Mesenchymal stem cell (in vitro differentiated cells and primary cell): ENCODE measurements at regions not wholly inside any gene's neighbourhood (a gene's known extent, or its start where the extent isn't known, plus 50 kb on each side); places are given as distances from the start of the nearest gene placed in this dataset.

Experiments
- DNase-seq: peaks from one replicate; pipeline ENCODE4 v3.0.0-alpha.2; 2013
- H2AFZ ChIP-seq: one replicate; pipeline ENCODE4 v1.6.1; 2013; ENCODE audit warnings: low read depth, mild to moderate bottlenecking, control low read depth, inconsistent platforms, low read length, moderate library complexity
- H2AK5ac ChIP-seq: 2 replicates; pipeline ENCODE4 v1.6.1; 2013; ENCODE audit warnings: low read length, moderate library complexity, mild to moderate bottlenecking, inconsistent platforms; ENCODE audit not compliant: severe bottlenecking
- H2BK120ac ChIP-seq: one replicate; pipeline ENCODE4 v1.6.1; 2013; ENCODE audit warnings: low read depth, mild to moderate bottlenecking, inconsistent platforms, low read length, moderate library complexity
- H2BK12ac ChIP-seq, 2 experiments: one replicate each; pipeline ENCODE4 v1.6.1; 2013; ENCODE audit warnings: inconsistent platforms in 2 of 2, low read length in 2 of 2, mild to moderate bottlenecking in 2 of 2, moderate library complexity in 2 of 2, control low read depth in 1 of 2
- H2BK15ac ChIP-seq: one replicate; pipeline ENCODE4 v1.6.1; 2013; ENCODE audit warnings: mild to moderate bottlenecking, low read depth, inconsistent platforms; ENCODE audit not compliant: poor library complexity, severe bottlenecking
- H2BK5ac ChIP-seq: 2 replicates; pipeline ENCODE4 v1.6.1; 2013; ENCODE audit warnings: low read depth, mild to moderate bottlenecking, low read length, control low read depth, inconsistent platforms; ENCODE audit not compliant: poor library complexity, severe bottlenecking
- H3K14ac ChIP-seq, 2 experiments: one replicate each; pipeline ENCODE4 v1.6.1; 2013; ENCODE audit warnings: inconsistent platforms in 2 of 2, low read length in 2 of 2, control low read depth in 1 of 2, mild to moderate bottlenecking in 1 of 2, moderate library complexity in 1 of 2
- H3K18ac ChIP-seq, 2 experiments: one replicate each; pipeline ENCODE4 v1.6.1; 2013; ENCODE audit warnings: inconsistent platforms in 2 of 2, low read length in 2 of 2, control low read depth in 1 of 2, low read depth in 1 of 2, mild to moderate bottlenecking in 1 of 2
- H3K23ac ChIP-seq, 2 experiments: one replicate each; pipeline ENCODE4 v1.6.1; 2013; ENCODE audit warnings: inconsistent platforms in 2 of 2, low read length in 2 of 2, mild to moderate bottlenecking in 2 of 2, moderate library complexity in 2 of 2, control low read depth in 1 of 2
- H3K27ac ChIP-seq: 2 replicates; pipeline ENCODE4 v1.5.1; 2013; ENCODE audit warnings: mild to moderate bottlenecking, moderate library complexity, low read length, control low read depth, inconsistent platforms; ENCODE audit not compliant: poor library complexity, severe bottlenecking
- H3K27me3 ChIP-seq, 2 experiments: 2 replicates each; pipeline versions ENCODE4 v1.6.1 to v1.7.0; 2013; ENCODE audit warnings: low read length in 2 of 2, mild to moderate bottlenecking in 2 of 2, moderate library complexity in 2 of 2, control low read depth in 1 of 2, inconsistent platforms in 1 of 2; ENCODE audit not compliant: control insufficient read depth in 1 of 2, insufficient read depth in 1 of 2
- H3K36me3 ChIP-seq, 2 experiments: 2 replicates each; pipeline versions ENCODE4 v1.6.1 to v1.7.0; 2013; ENCODE audit warnings: low read length in 2 of 2, control low read depth in 1 of 2, inconsistent platforms in 1 of 2, low read depth in 1 of 2, mild to moderate bottlenecking in 1 of 2; ENCODE audit not compliant: insufficient read depth in 2 of 2, control insufficient read depth in 1 of 2
- H3K4ac ChIP-seq, 2 experiments: one replicate each; pipeline ENCODE4 v1.6.1; 2013; ENCODE audit warnings: inconsistent platforms in 2 of 2, low read length in 2 of 2, mild to moderate bottlenecking in 2 of 2, moderate library complexity in 2 of 2, control low read depth in 1 of 2, low read depth in 1 of 2
- H3K4me1 ChIP-seq: 2 replicates; pipeline ENCODE4 v1.6.1; 2013; ENCODE audit warnings: low read depth, low read length, control low read depth; ENCODE audit not compliant: control insufficient read depth, insufficient read depth
- H3K4me2 ChIP-seq: 2 replicates; pipeline ENCODE4 v1.6.1; 2013; ENCODE audit warnings: low read length, mild to moderate bottlenecking, inconsistent platforms; ENCODE audit not compliant: poor library complexity, severe bottlenecking
- H3K4me3 ChIP-seq, 2 experiments: 2 replicates each; pipeline versions ENCODE4 v1.5.1 to v1.7.0; 2013; ENCODE audit warnings: low read length in 2 of 2, mild to moderate bottlenecking in 2 of 2, control low read depth in 1 of 2, low read depth in 1 of 2; ENCODE audit not compliant: insufficient read depth in 1 of 2
- H3K79me1 ChIP-seq: replicated peaks from 2 replicates; pipeline ENCODE4 v1.6.1; 2013; ENCODE audit warnings: mild to moderate bottlenecking, control low read depth, low read length, inconsistent platforms; ENCODE audit not compliant: poor library complexity, severe bottlenecking
- H3K9ac ChIP-seq: 2 replicates; pipeline ENCODE4 v1.7.0; 2013; ENCODE audit warnings: mild to moderate bottlenecking, low read length, moderate library complexity
- H3K9me3 ChIP-seq: 2 replicates; pipeline ENCODE4 v1.7.0; 2013; ENCODE audit warnings: mild to moderate bottlenecking, low read length; ENCODE audit not compliant: control insufficient read depth
- H4K8ac ChIP-seq: one replicate; pipeline ENCODE4 v1.6.1; 2013; ENCODE audit warnings: inconsistent platforms, mild to moderate bottlenecking, low read length, moderate library complexity
- H4K91ac ChIP-seq: one replicate; pipeline ENCODE4 v1.6.1; 2013; ENCODE audit warnings: mild to moderate bottlenecking, low read length, inconsistent platforms
- WGBS: methylation state at CpG from one replicate; pipeline ENCODE4 v1.1.7; 2013; ENCODE audit warnings: mixed read lengths; 5-methylcytosine and 5-hydroxymethylcytosine counted together

GRCh38 chr5:124207118-124207517 lies 539.3 kb downstream of the ZNF608 start:
- Histone ChIP-seq H2BK120ac (no peak overlapping the region), H4K91ac (no peak overlapping the region), H3K79me1 (no peaks in the 10 kb centered on the region), H3K4me1 (no peaks in the 10 kb centered on the region), H2BK12ac (no peak overlapping the region), H2BK15ac (no peak overlapping the region), H3K9me3 (peaks cover 10% of the 10 kb centered on the region), H3K4ac (no peak overlapping the region), H3K36me3 (no peaks in the 10 kb centered on the region), H3K4me3 (no peak overlapping the region), H3K27me3 (no peaks in the 10 kb centered on the region), H3K27ac (no peak overlapping the region), H4K8ac (no peak overlapping the region), H2AK5ac (no peak overlapping the region), H3K14ac (no peak overlapping the region), H2BK5ac (no peak overlapping the region), H3K18ac (no peak overlapping the region), H3K23ac (no peak overlapping the region), H3K9ac (no peak overlapping the region), H2AFZ (no peak overlapping the region), H3K4me2 (no peak overlapping the region)
- WGBS: 25% methylated on average over 3 of the region's 3 CpGs
- DNase-seq: no peak

GRCh38 chr5:124206540-124206939 lies 539.9 kb downstream of the ZNF608 start:
- Histone ChIP-seq H3K14ac (no peak overlapping the region), H3K4ac (no peak overlapping the region)

GRCh38 chr5:124203303-124203702 lies 543.1 kb downstream of the ZNF608 start:
- no peak overlapping the region for H2BK15ac ChIP-seq
- H3K27me3 ChIP-seq: no peaks in the 10 kb centered on the region
- no peak overlapping the region for H4K91ac ChIP-seq
- H2AFZ ChIP-seq: no peak overlapping the region
- no peak for DNase-seq
- H2BK5ac ChIP-seq: no peak overlapping the region
- no peak overlapping the region for H3K27ac ChIP-seq
- H3K9ac ChIP-seq: no peak overlapping the region
- H3K4me1 ChIP-seq: no peaks in the 10 kb centered on the region
- H2BK120ac ChIP-seq: no peak overlapping the region
- H2AK5ac ChIP-seq: no peak overlapping the region
- peaks cover 5% of the 10 kb centered on the region for H3K9me3 ChIP-seq
- H3K4ac ChIP-seq: no peak overlapping the region
- no peak overlapping the region for H4K8ac ChIP-seq
- no peak overlapping the region for H3K4me3 ChIP-seq
- H3K36me3 ChIP-seq: no peaks in the 10 kb centered on the region
- no peak overlapping the region for H3K14ac ChIP-seq
- H3K79me1 ChIP-seq: no peaks in the 10 kb centered on the region
- 93% methylated on average over 4 of the region's 4 CpGs for WGBS
- no peak overlapping the region for H3K23ac ChIP-seq
- H2BK12ac ChIP-seq: no peak overlapping the region
- no peak overlapping the region for H3K4me2 ChIP-seq
- H3K18ac ChIP-seq: no peak overlapping the region

More at GRCh38 chr5:124206540-124206939, 539.9 kb downstream of the ZNF608 start:
- Histone ChIP-seq H4K8ac (no peak overlapping the region), H3K9ac (no peak overlapping the region), H3K9me3 (peaks cover 10% of the 10 kb centered on the region), H2AFZ (no peak overlapping the region), H2BK15ac (no peak overlapping the region), H3K36me3 (no peaks in the 10 kb centered on the region), H2BK120ac (no peak overlapping the region), H3K27ac (no peak overlapping the region), H2BK5ac (no peak overlapping the region), H2BK12ac (no peak overlapping the region), H3K18ac (no peak overlapping the region), H2AK5ac (no peak overlapping the region), H3K79me1 (no peaks in the 10 kb centered on the region), H3K23ac (no peak overlapping the region), H3K27me3 (no peaks in the 10 kb centered on the region), H3K4me3 (no peak overlapping the region), H4K91ac (no peak overlapping the region), H3K4me1 (no peaks in the 10 kb centered on the region), H3K4me2 (no peak overlapping the region)
- no peak for DNase-seq
- 48% methylated on average over 2 of the region's 2 CpGs for WGBS

- no peaks in the 10 kb centered on the region for H3K27me3 ChIP-seq
- no peak overlapping the region for H2AK5ac ChIP-seq
- no peak overlapping the region for H2BK12ac ChIP-seq
- no peaks in the 10 kb centered on the region for H3K4me1 ChIP-seq
- no peak overlapping the region for H3K9ac ChIP-seq
- H3K79me1 ChIP-seq: no peaks in the 10 kb centered on the region
- H3K14ac ChIP-seq: no peak overlapping the region
- H3K4ac ChIP-seq: no peak overlapping the region
- H2BK5ac ChIP-seq: no peak overlapping the region
- H3K18ac ChIP-seq: no peak overlapping the region
- H4K8ac ChIP-seq: no peak overlapping the region
- H2AFZ ChIP-seq: no peak overlapping the region
- H3K23ac ChIP-seq: no peak overlapping the region
- H3K9me3 ChIP-seq: peaks cover 5% of the 10 kb centered on the region
- H2BK15ac ChIP-seq: no peak overlapping the region
- H2BK120ac ChIP-seq: no peak overlapping the region
- no peak overlapping the region for H3K4me2 ChIP-seq
- no peak overlapping the region for H4K91ac ChIP-seq
- no peak overlapping the region for H3K27ac ChIP-seq
- H3K4me3 ChIP-seq: no peak overlapping the region
- H3K36me3 ChIP-seq: no peaks in the 10 kb centered on the region
- 42% methylated on average over 1 of the region's 1 CpG for WGBS
- DNase-seq: no peak
These were observed 546.1 kb downstream of the ZNF608 start for GRCh38 chr5:124200381-124200780.
